ENCODE measurements at regions not wholly inside any gene's neighbourhood (a gene's known extent, or its start where the extent isn't known, plus 50 kb on each side); places are given as distances from the start of the nearest gene placed in this dataset.

DNA sequence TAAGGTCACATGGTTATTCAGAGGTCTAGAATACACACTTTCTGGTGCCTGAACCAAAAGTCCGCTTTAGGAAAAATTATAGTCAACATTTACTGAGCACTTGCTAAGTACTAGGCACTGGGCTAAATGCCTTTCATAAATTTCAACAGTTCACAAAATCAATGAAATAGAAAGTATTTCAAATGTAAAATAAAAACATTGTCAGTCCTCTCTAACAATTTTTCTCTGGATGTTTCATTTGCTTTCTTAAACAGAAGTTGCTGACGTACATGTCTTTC, 61.7 kb downstream of the HHEX start:
- Histone ChIP-seq H3K9me3 (replicated peaks; ENCODE audit: control insufficient read depth, insufficient read depth, low read depth, low read length) (no peaks in the 10 kb centered on the region), H2AFZ (ENCODE audit: low read depth, low read length) (no peak overlapping the region), H4K20me1 (replicated peaks; ENCODE audit: control insufficient read depth, insufficient read depth, low read length) (no peaks in the 10 kb centered on the region), H3K9me1 (ENCODE audit: control insufficient read depth, insufficient read depth, low read length) (no peaks in the 10 kb centered on the region), H3K36me3 (ENCODE audit: control insufficient read depth, insufficient read depth, low read length) (no peaks in the 10 kb centered on the region), H3K9ac (ENCODE audit: insufficient read depth in 1 of 2, low read depth in 2 of 2, low read length in 2 of 2) (no peak overlapping the region), H3K79me2 (ENCODE audit: control insufficient read depth, insufficient read depth, low read length) (no peaks in the 10 kb centered on the region), H3K4me2 (ENCODE audit: insufficient read depth, low read length) (no peak overlapping the region), H3K27me3 (ENCODE audit: control insufficient read depth in 2 of 2, insufficient read depth in 2 of 2, low read length in 2 of 2) (no peaks in the 10 kb centered on the region), H3K27ac (ENCODE audit: extremely low read depth, low read depth, low read length) (no peak overlapping the region), H3K4me1 (replicated peaks in 1 of 2; ENCODE audit: control insufficient read depth in 2 of 2, insufficient read depth in 2 of 2, low read length in 2 of 2) (peaks cover 8 to 35% of the 10 kb centered on the region in 2 experiments), H3K4me3 (no peak overlapping the region)
- FAIRE-seq (no peak), DNase-seq (ENCODE audit: extremely low read depth in 1 of 4, low spot score in 3 of 4) (no peak), ATAC-seq (no peak)
- ChIA-PET POLR2A (no interaction called here), CTCF (ENCODE audit: low intra/inter-chr PET ratio) (no interaction called here)
- no TSS peak for BruUV-seq (replicated peaks)
- intact Hi-C loops (cut with micrococcal nuclease) (no loop called here), in situ Hi-C loops (cut with MboI) (no loop called here)
- 86% methylated on average over 2 of the region's 2 CpGs for whole genome bisulfite sequencing (ENCODE audit: insufficient coverage, low coverage, missing lambda C conversion rate)
- TF ChIP-seq ARID1B (IDR thresholded peaks at IDR 0.05) (no peak), ZSCAN29 (IDR thresholded peaks at IDR 0.05) (no peak), TSC22D4 (tag; IDR thresholded peaks at IDR 0.05) (no peak), KLF10 (CRISPR knock-in tag; IDR thresholded peaks at IDR 0.05) (no peak), CBFA2T2 (conservative IDR thresholded peaks at IDR 0.05) (no peak), ZNF318 (IDR thresholded peaks at IDR 0.05; ENCODE audit: borderline replicate concordance in 1 of 2, low read depth in 1 of 2) (no peak), MCM5 (IDR thresholded peaks at IDR 0.05; ENCODE audit: low read depth) (no peak), HDAC3 (IDR thresholded peaks at IDR 0.05; ENCODE audit: borderline replicate concordance, partially characterized antibody) (no peak), FOXJ2 (tag; IDR thresholded peaks at IDR 0.05) (no peak), ATF1 (CRISPR knock-in tag; IDR thresholded peaks at IDR 0.05) (no peak), ATF1 (tag; IDR thresholded peaks at IDR 0.05) (no peak), SMARCA4 (IDR thresholded peaks at IDR 0.05) (no peak), SETDB1 (IDR thresholded peaks at IDR 0.05; ENCODE audit: low read length) (no peak), ZNF583 (CRISPR knock-in tag; IDR thresholded peaks at IDR 0.05) (no peak)
- TF ChIP-seq, protein P1, sequence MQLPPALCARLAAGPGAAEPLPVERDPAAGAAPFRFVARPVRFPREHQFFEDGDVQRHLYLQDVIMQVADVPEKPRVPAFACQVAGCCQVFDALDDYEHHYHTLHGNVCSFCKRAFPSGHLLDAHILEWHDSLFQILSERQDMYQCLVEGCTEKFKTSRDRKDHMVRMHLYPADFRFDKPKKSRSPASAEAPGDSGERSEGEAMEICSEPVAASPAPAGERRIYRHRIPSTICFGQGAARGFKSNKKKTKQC (CRISPR knock-in tag; IDR thresholded peaks at IDR 0.05) = no peak
- TF ChIP-seq, protein P2, sequence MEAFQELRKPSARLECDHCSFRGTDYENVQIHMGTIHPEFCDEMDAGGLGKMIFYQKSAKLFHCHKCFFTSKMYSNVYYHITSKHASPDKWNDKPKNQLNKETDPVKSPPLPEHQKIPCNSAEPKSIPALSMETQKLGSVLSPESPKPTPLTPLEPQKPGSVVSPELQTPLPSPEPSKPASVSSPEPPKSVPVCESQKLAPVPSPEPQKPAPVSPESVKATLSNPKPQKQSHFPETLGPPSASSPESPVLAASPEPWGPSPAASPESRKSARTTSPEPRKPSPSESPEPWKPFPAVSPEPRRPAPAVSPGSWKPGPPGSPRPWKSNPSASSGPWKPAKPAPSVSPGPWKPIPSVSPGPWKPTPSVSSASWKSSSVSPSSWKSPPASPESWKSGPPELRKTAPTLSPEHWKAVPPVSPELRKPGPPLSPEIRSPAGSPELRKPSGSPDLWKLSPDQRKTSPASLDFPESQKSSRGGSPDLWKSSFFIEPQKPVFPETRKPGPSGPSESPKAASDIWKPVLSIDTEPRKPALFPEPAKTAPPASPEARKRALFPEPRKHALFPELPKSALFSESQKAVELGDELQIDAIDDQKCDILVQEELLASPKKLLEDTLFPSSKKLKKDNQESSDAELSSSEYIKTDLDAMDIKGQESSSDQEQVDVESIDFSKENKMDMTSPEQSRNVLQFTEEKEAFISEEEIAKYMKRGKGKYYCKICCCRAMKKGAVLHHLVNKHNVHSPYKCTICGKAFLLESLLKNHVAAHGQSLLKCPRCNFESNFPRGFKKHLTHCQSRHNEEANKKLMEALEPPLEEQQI (IDR thresholded peaks at IDR 0.05) = no peak

All from K562 (cell line).